SU-DHL-6 (cell line): ENCODE measurements at regions not wholly inside any gene's neighbourhood (a gene's known extent, or its start where the extent isn't known, plus 50 kb on each side); places are given as distances from the start of the nearest gene placed in this dataset.

ENCODE experiments used
- H2AFZ ChIP-seq: fragments of 200-600 bp; sonication (generic); 2 replicates; pipeline ENCODE4 v1.6.1; 2014; ENCODE audit warnings: low read depth, mild to moderate bottlenecking, moderate library complexity, mixed read lengths, antibody characterized with exemption, low read length; ENCODE audit not compliant: severe bottlenecking
- H3F3A ChIP-seq: fragments of 200-600 bp; shearing (Covaris generic); 2 replicates; pipeline ENCODE4 v1.6.0; 2016; ENCODE audit warnings: antibody characterized with exemption, mild to moderate bottlenecking; ENCODE audit not compliant: insufficient read depth
- H3K27ac ChIP-seq: fragments of 200-600 bp; sonication (generic); 2 replicates; pipeline ENCODE4 v1.5.1; 2016; ENCODE audit warnings: low read depth, mild to moderate bottlenecking, low read length, moderate library complexity, mixed read lengths
- H3K27me3 ChIP-seq: fragments of 200-600 bp; sonication (generic), shearing (Covaris generic); 2 replicates; pipeline ENCODE4 v1.6.0; 2014; ENCODE audit warnings: mild to moderate bottlenecking, low read length
- H3K36me3 ChIP-seq: fragments of 200-600 bp; sonication (generic); 2 replicates; pipeline ENCODE4 v1.6.1; 2014; ENCODE audit warnings: mild to moderate bottlenecking, low read length, mixed read lengths
- H3K4me2 ChIP-seq: fragments of 300-600, 200-600 bp; shearing (Covaris generic), sonication (generic); 2 replicates; pipeline ENCODE4 v1.6.0; 2014; ENCODE audit warnings: low read length, low read depth, mild to moderate bottlenecking; ENCODE audit not compliant: poor library complexity, severe bottlenecking
- H3K4me3 ChIP-seq: fragments of 200-600 bp; sonication (generic); 2 replicates; pipeline ENCODE4 v1.5.1; 2014; ENCODE audit warnings: antibody characterized with exemption, low read length, mild to moderate bottlenecking, mixed read lengths; ENCODE audit not compliant: insufficient read depth, poor library complexity, severe bottlenecking
- H3K79me2 ChIP-seq: fragments of 200-600 bp; sonication (generic); 2 replicates; pipeline ENCODE4 v1.6.1; 2014; ENCODE audit warnings: mild to moderate bottlenecking, low read length, moderate library complexity; ENCODE audit not compliant: insufficient read depth
- H3K9ac ChIP-seq: fragments of 200-600 bp; sonication (generic); 2 replicates; pipeline ENCODE4 v1.7.0; 2014; ENCODE audit warnings: mild to moderate bottlenecking, low read length
- H3K9me2 ChIP-seq: fragments of 200-600 bp; sonication (generic); replicated peaks from 2 replicates; pipeline ENCODE4 v1.6.1; 2014; ENCODE audit warnings: low read length; ENCODE audit not compliant: insufficient read depth
- H3K9me3 ChIP-seq: fragments of 200-600 bp; sonication (generic); 2 replicates; pipeline ENCODE4 v1.6.1; 2014; ENCODE audit warnings: low read length, mixed read lengths; ENCODE audit not compliant: insufficient read depth
- H4K20me1 ChIP-seq: fragments of 200-600 bp; sonication (generic); 2 replicates; pipeline ENCODE4 v1.6.1; 2014; ENCODE audit warnings: low read depth, mild to moderate bottlenecking, antibody characterized with exemption, low read length, moderate library complexity, mixed read lengths
- CTCF ChIP-seq: fragments of 200-600 bp; sonication (generic); IDR thresholded peaks from one replicate; pipeline ENCODE4 v1.5.1; 2017; ENCODE audit warnings: antibody characterized with exemption, mild to moderate bottlenecking, low read length, moderate library complexity; ENCODE audit not compliant: insufficient read depth, poor library complexity, severe bottlenecking
- EZH2phosphoT487 ChIP-seq: fragments of 200-600 bp; sonication (generic), shearing (Covaris generic); conservative IDR thresholded peaks from 2 replicates; pipeline ENCODE4 v1.6.1; 2018; ENCODE audit warnings: mild to moderate bottlenecking, antibody characterized with exemption, low read length, moderate library complexity, mixed read lengths

- Histone ChIP-seq H3K27me3 (no peaks in the 10 kb centered on the region), H3K4me2 (no peak overlapping the region), H3F3A (no peaks in the 10 kb centered on the region), H2AFZ (no peak overlapping the region), H4K20me1 (no peaks in the 10 kb centered on the region), H3K36me3 (no peaks in the 10 kb centered on the region), H3K27ac (no peak overlapping the region), H3K9me3 (no peaks in the 10 kb centered on the region), H3K9ac (no peak overlapping the region), H3K79me2 (no peaks in the 10 kb centered on the region), H3K9me2 (no peaks in the 10 kb centered on the region), H3K4me3 (no peak overlapping the region)
- no peak for TF ChIP-seq CTCF
- TF ChIP-seq EZH2phosphoT487: no peak
Measured at GRCh38 chr12:130216031-130216430, 53.8 kb downstream of the FZD10 start.

GRCh38 chr12:130218682-130219081 lies 56.4 kb downstream of the FZD10 start:
- no peak for TF ChIP-seq CTCF
- TF ChIP-seq EZH2phosphoT487: no peak
- no peak overlapping the region for H3K4me2 ChIP-seq
- no peak overlapping the region for H3K27ac ChIP-seq
- H3K27me3 ChIP-seq: no peaks in the 10 kb centered on the region
- H2AFZ ChIP-seq: no peak overlapping the region
- H3K9ac ChIP-seq: no peak overlapping the region
- no peaks in the 10 kb centered on the region for H3F3A ChIP-seq
- no peaks in the 10 kb centered on the region for H3K79me2 ChIP-seq
- H4K20me1 ChIP-seq: no peaks in the 10 kb centered on the region
- H3K9me3 ChIP-seq: no peaks in the 10 kb centered on the region
- no peak overlapping the region for H3K4me3 ChIP-seq
- no peaks in the 10 kb centered on the region for H3K36me3 ChIP-seq
- H3K9me2 ChIP-seq: no peaks in the 10 kb centered on the region

- Histone ChIP-seq H3K4me2 (no peak overlapping the region), H2AFZ (no peak overlapping the region), H4K20me1 (no peaks in the 10 kb centered on the region), H3K9ac (no peak overlapping the region), H3K4me3 (no peak overlapping the region), H3K27ac (no peak overlapping the region), H3K79me2 (no peaks in the 10 kb centered on the region), H3K9me3 (no peaks in the 10 kb centered on the region), H3F3A (no peaks in the 10 kb centered on the region), H3K9me2 (no peaks in the 10 kb centered on the region), H3K36me3 (no peaks in the 10 kb centered on the region), H3K27me3 (no peaks in the 10 kb centered on the region)
- no peak for TF ChIP-seq CTCF
- no peak for TF ChIP-seq EZH2phosphoT487
Measured at GRCh38 chr12:130219929-130220705, 57.9 kb downstream of the FZD10 start.
